ENCODE measurements at regions not wholly inside any gene's neighbourhood (a gene's known extent, or its start where the extent isn't known, plus 50 kb on each side); places are given as distances from the start of the nearest gene placed in this dataset.

GRCh38 chr5:97475847-97476246 lies 292.8 kb upstream of the RIOK2 start:
- H3K27ac ChIP-seq (replicated peaks), result no peak overlapping the region
- no peak for TF ChIP-seq POLR2AphosphoS5 (IDR thresholded peaks at IDR 0.05; ENCODE audit: low read depth)
- no peak for TF ChIP-seq SPI1 (IDR thresholded peaks at IDR 0.05; ENCODE audit: borderline replicate concordance, low read depth)
- TF ChIP-seq GABPA (IDR thresholded peaks at IDR 0.05; ENCODE audit: low read depth), result no peak
- TF ChIP-seq REST (IDR thresholded peaks at IDR 0.05; ENCODE audit: insufficient replicate concordance, low read depth), result no peak
- no peak for TF ChIP-seq CTCF (IDR thresholded peaks at IDR 0.05; ENCODE audit: insufficient read depth, low read length)
- H3K27me3 ChIP-seq (ENCODE audit: insufficient read depth, poor library complexity, severe bottlenecking), result no peaks in the 10 kb centered on the region
- H3K4me3 ChIP-seq (replicated peaks; ENCODE audit: insufficient read depth, low read length), result no peak overlapping the region
- no peak for DNase-seq (ENCODE audit: low read depth in 1 of 2, low spot score in 1 of 2)

GRCh38 chr5:97476852-97477534 lies 293.9 kb upstream of the RIOK2 start:
- TF ChIP-seq POLR2AphosphoS5 (IDR thresholded peaks at IDR 0.05; ENCODE audit: low read depth) (no peak), REST (IDR thresholded peaks at IDR 0.05; ENCODE audit: insufficient replicate concordance, low read depth) (no peak), GABPA (IDR thresholded peaks at IDR 0.05; ENCODE audit: low read depth) (no peak), SPI1 (IDR thresholded peaks at IDR 0.05; ENCODE audit: borderline replicate concordance, low read depth) (no peak), CTCF (IDR thresholded peaks at IDR 0.05; ENCODE audit: insufficient read depth, low read length) (no peak)
- H3K4me3 ChIP-seq (replicated peaks; ENCODE audit: insufficient read depth, low read length), result no peak overlapping the region
- H3K27me3 ChIP-seq (ENCODE audit: insufficient read depth, poor library complexity, severe bottlenecking), result no peaks in the 10 kb centered on the region
- no peak for DNase-seq (ENCODE audit: low read depth in 1 of 2, low spot score in 1 of 2)
- H3K27ac ChIP-seq (replicated peaks), result no peak overlapping the region

- TF ChIP-seq REST (IDR thresholded peaks at IDR 0.05; ENCODE audit: insufficient replicate concordance, low read depth) (no peak), SPI1 (IDR thresholded peaks at IDR 0.05; ENCODE audit: borderline replicate concordance, low read depth) (no peak), GABPA (IDR thresholded peaks at IDR 0.05; ENCODE audit: low read depth) (no peak), CTCF (IDR thresholded peaks at IDR 0.05; ENCODE audit: insufficient read depth, low read length) (no peak)
- Histone ChIP-seq H3K27me3 (ENCODE audit: insufficient read depth, poor library complexity, severe bottlenecking) (no peaks in the 10 kb centered on the region), H3K27ac (replicated peaks) (no peak overlapping the region)
Observed at GRCh38 chr5:97478483-97478882, 295.4 kb upstream of the RIOK2 start.

More at GRCh38 chr5:97478483-97478882, 295.4 kb upstream of the RIOK2 start:
- H3K4me3 ChIP-seq (replicated peaks; ENCODE audit: insufficient read depth, low read length), result no peak overlapping the region
- no peak for DNase-seq (ENCODE audit: low read depth in 1 of 2, low spot score in 1 of 2)
